H1 (cell line): ENCODE measurements at regions not wholly inside any gene's neighbourhood (a gene's known extent, or its start where the extent isn't known, plus 50 kb on each side); places are given as distances from the start of the nearest gene placed in this dataset.

Experiments
- CTCF ChIA-PET: fragments of 300-600 bp; sonication (Branson Sonifier 250); formaldehyde crosslinking; loops from one replicate; lab custom pipeline; 2021; ENCODE audit not compliant: partially characterized antibody; lab: Charles Lee
- POLR2A ChIA-PET: fragments of 300-600 bp; sonication (Branson Sonifier 250); formaldehyde crosslinking; loops from one replicate; lab custom pipeline; 2021; ENCODE audit warnings: inconsistent platforms; ENCODE audit not compliant: partially characterized antibody; lab: Charles Lee
- DNase-seq, 2 experiments: peaks; one replicate each; pipeline versions ENCODE4 v3.0.0 to v3.0.0-alpha.2; 2010 to 2022; ENCODE audit warnings: low spot score in 2 of 2, low read depth in 1 of 2, mixed read lengths in 1 of 2
- FAIRE-seq: peaks from 2 replicates; lab custom pipeline; 2011; peaks lifted over from hg19 to GRCh38; lab: Jason Lieb, UNC
- H2AFZ ChIP-seq: 2 replicates; pipeline ENCODE4 v1.8.1; 2012; ENCODE audit warnings: low read length, inconsistent platforms
- H2AK5ac ChIP-seq: 2 replicates; pipeline ENCODE4 v1.6.1; 2013; ENCODE audit warnings: low read depth, low read length
- H2BK120ac ChIP-seq: replicated peaks from 2 replicates; pipeline ENCODE3; 2013; ENCODE audit warnings: low read depth, low read length, inconsistent platforms
- H2BK12ac ChIP-seq: 2 replicates; pipeline ENCODE4 v1.6.1; 2013; ENCODE audit warnings: low read depth, low read length
- H2BK15ac ChIP-seq: 2 replicates; pipeline ENCODE4 v1.6.1; 2013; ENCODE audit warnings: low read length
- H2BK20ac ChIP-seq: 2 replicates; pipeline ENCODE4 v1.6.1; 2013; ENCODE audit warnings: low read length
- H2BK5ac ChIP-seq: 2 replicates; pipeline ENCODE4 v1.6.1; 2013; ENCODE audit warnings: low read depth, low read length
- H3K14ac ChIP-seq: 2 replicates; pipeline ENCODE4 v1.6.1; 2013; ENCODE audit warnings: inconsistent platforms; ENCODE audit not compliant: insufficient read length
- H3K18ac ChIP-seq: 2 replicates; pipeline ENCODE4 v1.6.1; 2013; ENCODE audit warnings: low read length; ENCODE audit errors: extremely low read depth
- H3K23ac ChIP-seq: 2 replicates; pipeline ENCODE4 v1.6.1; 2013; ENCODE audit warnings: inconsistent platforms; ENCODE audit not compliant: insufficient read length
- H3K23me2 ChIP-seq: 2 replicates; pipeline ENCODE4 v1.6.1; 2013; ENCODE audit warnings: low read depth, low read length
- H3K27ac ChIP-seq: 2 replicates; pipeline ENCODE4 v1.6.1; 2011; ENCODE audit warnings: low read depth, low read length, inconsistent platforms
- H3K27me3 ChIP-seq, 4 experiments: replicated peaks in 1 of 4; 1 replicate in 1 of 4; 2 replicates in 3 of 4; pipeline versions ENCODE4 v1.6.1 to v1.8.1; 2011 to 2013; ENCODE audit warnings: low read length in 3 of 4, mild to moderate bottlenecking in 3 of 4, inconsistent platforms in 2 of 4, mixed read lengths in 2 of 4, moderate library complexity in 1 of 4; ENCODE audit not compliant: control insufficient read depth in 3 of 4, insufficient read depth in 3 of 4; ENCODE audit errors: extremely low read depth in 1 of 4
- H3K36me3 ChIP-seq, 4 experiments: 2 replicates each; pipeline versions ENCODE4 v1.6.1 to v1.8.1; 2011 to 2013; ENCODE audit warnings: mild to moderate bottlenecking in 4 of 4, low read length in 3 of 4, moderate library complexity in 2 of 4, control low read depth in 1 of 4, inconsistent platforms in 1 of 4; ENCODE audit not compliant: insufficient read depth in 4 of 4, control insufficient read depth in 2 of 4
- H3K4ac ChIP-seq: replicated peaks from 2 replicates; pipeline ENCODE3; 2013; ENCODE audit warnings: low read length, low read depth, mixed read lengths, inconsistent platforms; ENCODE audit not compliant: insufficient read length
- H3K4me1 ChIP-seq, 4 experiments: replicated peaks in 1 of 4; 1 replicate in 1 of 4; 2 replicates in 3 of 4; pipeline versions ENCODE4 v1.6.1 to v1.8.1; 2011 to 2013; ENCODE audit warnings: low read length in 3 of 4, inconsistent platforms in 2 of 4, mixed read lengths in 1 of 4; ENCODE audit not compliant: insufficient read depth in 4 of 4, control insufficient read depth in 3 of 4
- H3K4me2 ChIP-seq, 2 experiments: 2 replicates each; pipeline versions ENCODE4 v1.6.1 to v1.8.1; 2011 to 2013; ENCODE audit warnings: low read depth in 2 of 2, low read length in 2 of 2, control low read depth in 1 of 2, inconsistent platforms in 1 of 2, mild to moderate bottlenecking in 1 of 2; ENCODE audit not compliant: insufficient read depth in 1 of 2
- H3K4me3 ChIP-seq, 4 experiments: fragments of 200-600, 300-600 bp in 1 of 4; sonication (generic), shearing (Covaris generic), sonication (Bioruptor Twin) in 1 of 4; 2 replicates each; pipeline versions ENCODE4 v1.5.1 to v1.8.1; 2011 to 2016; ENCODE audit warnings: low read length in 4 of 4, low read depth in 3 of 4, control low read depth in 2 of 4, inconsistent platforms in 2 of 4, mild to moderate bottlenecking in 2 of 4, mixed read lengths in 1 of 4, moderate library complexity in 1 of 4; ENCODE audit not compliant: insufficient read depth in 2 of 4; ENCODE audit errors: extremely low read depth in 1 of 4
- H3K56ac ChIP-seq: replicated peaks from 2 replicates; pipeline ENCODE3; 2013; ENCODE audit warnings: low read depth, mild to moderate bottlenecking, mixed read lengths, low read length, inconsistent platforms; ENCODE audit not compliant: insufficient read length
- H3K79me1 ChIP-seq: 2 replicates; pipeline ENCODE4 v1.6.1; 2013; ENCODE audit warnings: low read depth, low read length, control low read depth
- H3K79me2 ChIP-seq, 2 experiments: 2 replicates each; pipeline versions ENCODE4 v1.6.1 to v1.8.1; 2012 to 2013; ENCODE audit warnings: low read length in 2 of 2, mild to moderate bottlenecking in 2 of 2, inconsistent platforms in 1 of 2; ENCODE audit not compliant: insufficient read depth in 2 of 2, control insufficient read depth in 1 of 2
- H3K9ac ChIP-seq, 4 experiments: replicated peaks in 1 of 4; 1 replicate in 1 of 4; 2 replicates in 3 of 4; pipeline versions ENCODE4 v1.6.1 to v1.8.1; 2011 to 2013; ENCODE audit warnings: low read depth in 3 of 4, low read length in 3 of 4, control low read depth in 2 of 4, mild to moderate bottlenecking in 2 of 4, moderate library complexity in 2 of 4, inconsistent platforms in 1 of 4; ENCODE audit errors: extremely low read depth in 1 of 4
- H3K9me3 ChIP-seq, 2 experiments: 2 replicates each; pipeline versions ENCODE4 v1.6.1 to v1.8.1; 2012 to 2013; ENCODE audit warnings: mild to moderate bottlenecking in 2 of 2, moderate library complexity in 2 of 2, control low read depth in 1 of 2, inconsistent platforms in 1 of 2, low read depth in 1 of 2, low read length in 1 of 2, mixed read lengths in 1 of 2; ENCODE audit not compliant: insufficient read depth in 2 of 2
- H4K20me1 ChIP-seq, 2 experiments: replicated peaks in 1 of 2; 2 replicates each; pipeline versions ENCODE3 to v1.8.1; 2011 to 2013; ENCODE audit warnings: inconsistent platforms in 2 of 2, low read length in 2 of 2, mild to moderate bottlenecking in 1 of 2; ENCODE audit not compliant: insufficient read depth in 2 of 2, control insufficient read depth in 1 of 2
- H4K5ac ChIP-seq: 2 replicates; pipeline ENCODE4 v1.6.1; 2013; ENCODE audit warnings: low read length, low read depth, mixed read lengths, inconsistent platforms; ENCODE audit not compliant: insufficient read length
- H4K8ac ChIP-seq: 2 replicates; pipeline ENCODE4 v1.8.0; 2013; ENCODE audit warnings: mild to moderate bottlenecking, moderate library complexity, low read length, inconsistent platforms; ENCODE audit not compliant: insufficient read depth; ENCODE audit errors: extremely low read depth
- H4K91ac ChIP-seq: replicated peaks from 2 replicates; pipeline ENCODE3; 2013; ENCODE audit warnings: low read length, mixed read lengths, inconsistent platforms; ENCODE audit not compliant: insufficient read length
- ASH2L ChIP-seq: fragments of 200-600, 300-600 bp; sonication (generic); IDR thresholded peaks from one replicate; pipeline ENCODE4 v1.7.1; 2017; ENCODE audit warnings: low read length
- CBX5 ChIP-seq: fragments of 300-800, 300-1000 bp; sonication (generic); IDR thresholded peaks from 2 replicates; pipeline ENCODE4 v1.7.1; 2016; ENCODE audit warnings: antibody characterized with exemption, low read length, low read depth
- KDM4A ChIP-seq: IDR thresholded peaks from one replicate; pipeline ENCODE4 v1.7.1; 2012; ENCODE audit warnings: low read depth, mild to moderate bottlenecking, moderate library complexity, low read length, inconsistent platforms; ENCODE audit not compliant: severe bottlenecking
- MAFK ChIP-seq: IDR thresholded peaks from 2 replicates; pipeline ENCODE4 v1.6.1; 2012; ENCODE audit warnings: low read depth, mild to moderate bottlenecking, improper control_type of control experiment, low read length
- SIX5 ChIP-seq: IDR thresholded peaks from 2 replicates; pipeline ENCODE4 v1.6.1; 2011; ENCODE audit warnings: mild to moderate bottlenecking, low read depth, low read length
- WGBS, 2 experiments: shearing (Covaris generic) in 1 of 2; methylation state at CpG; one replicate each; pipeline versions ENCODE4 v1.1.6 to v1.1.7; 2013 to 2015; ENCODE audit warnings: low lambda C conversion rate in 2 of 2, mixed read lengths in 2 of 2, inconsistent platforms in 1 of 2, low coverage in 1 of 2, missing lambda C conversion rate in 1 of 2; ENCODE audit not compliant: insufficient replicate concordance in 2 of 2, insufficient coverage in 1 of 2, insufficient read length in 1 of 2; ENCODE audit errors: extremely low coverage in 1 of 2, missing lambda C conversion rate in 1 of 2; 5-methylcytosine and 5-hydroxymethylcytosine counted together
- TF ChIP-seq, protein P1 (sequence below): IDR thresholded peaks from 2 replicates; pipeline ENCODE4 v1.6.1; 2012; ENCODE audit warnings: inconsistent platforms
- TF ChIP-seq, protein P2 (sequence below): IDR thresholded peaks from 2 replicates; pipeline ENCODE4 v1.6.1; 2011; ENCODE audit warnings: low read length, improper control_type of control experiment

DNA sequence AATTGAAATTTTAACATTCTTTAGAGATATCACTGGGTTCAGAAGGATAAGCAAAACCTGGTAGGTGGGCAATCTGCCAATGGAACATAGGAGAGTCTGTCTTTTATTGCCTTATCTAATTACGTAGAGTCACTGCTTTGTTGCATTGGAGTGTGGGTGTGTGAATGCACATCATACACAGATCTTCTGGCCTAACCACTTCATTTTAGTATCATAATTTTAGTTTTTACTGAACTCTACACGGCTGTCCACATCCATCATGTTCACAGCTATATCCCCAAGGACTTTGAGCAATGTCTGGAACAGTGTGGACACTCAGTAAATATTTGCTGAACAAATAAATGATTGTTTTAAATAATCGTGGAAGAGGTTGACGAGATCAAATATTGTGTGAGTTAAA, 104.6 kb upstream of the AKIRIN2 start:
- 87 to 100% methylated on average over 2 to 4 of the region's 4 CpGs for WGBS, 2 experiments
- H2AFZ ChIP-seq, result no peak overlapping the region
- H3K27ac ChIP-seq, result no peak overlapping the region
- H4K91ac ChIP-seq, result no peak overlapping the region
- no peaks in the 10 kb centered on the region for H3K27me3 ChIP-seq
- H2BK120ac ChIP-seq, result no peak overlapping the region
- TF ChIP-seq MAFK (no peak), CBX5 (no peak), ASH2L (no peak), SIX5 (no peak), KDM4A (no peak)
- TF ChIP-seq, protein P1, sequence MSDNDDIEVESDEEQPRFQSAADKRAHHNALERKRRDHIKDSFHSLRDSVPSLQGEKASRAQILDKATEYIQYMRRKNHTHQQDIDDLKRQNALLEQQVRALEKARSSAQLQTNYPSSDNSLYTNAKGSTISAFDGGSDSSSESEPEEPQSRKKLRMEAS, result no peak
- TF ChIP-seq, protein P2, sequence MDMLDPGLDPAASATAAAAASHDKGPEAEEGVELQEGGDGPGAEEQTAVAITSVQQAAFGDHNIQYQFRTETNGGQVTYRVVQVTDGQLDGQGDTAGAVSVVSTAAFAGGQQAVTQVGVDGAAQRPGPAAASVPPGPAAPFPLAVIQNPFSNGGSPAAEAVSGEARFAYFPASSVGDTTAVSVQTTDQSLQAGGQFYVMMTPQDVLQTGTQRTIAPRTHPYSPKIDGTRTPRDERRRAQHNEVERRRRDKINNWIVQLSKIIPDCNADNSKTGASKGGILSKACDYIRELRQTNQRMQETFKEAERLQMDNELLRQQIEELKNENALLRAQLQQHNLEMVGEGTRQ, result no peak
- TF ChIP-seq, all 59 proteins: peak for 0
- Histone ChIP-seq H3K4me1 (no peaks in the 10 kb centered on the region), H2BK20ac (no peak overlapping the region), H3K23ac (no peak overlapping the region), H4K5ac (no peak overlapping the region), H3K79me2 (no peaks in the 10 kb centered on the region), H3K79me1 (no peaks in the 10 kb centered on the region), H2AK5ac (no peak overlapping the region), H3K9ac (no peak overlapping the region), H3K4me3 (no peak overlapping the region), H2BK12ac (no peak overlapping the region), H4K8ac (no peak overlapping the region), H2BK5ac (no peak overlapping the region), H2BK15ac (no peak overlapping the region), H3K4me2 (no peak overlapping the region), H3K36me3 (no peaks in the 10 kb centered on the region), H3K14ac (no peak overlapping the region), H3K18ac (no peak overlapping the region), H4K20me1 (no peaks in the 10 kb centered on the region), H3K9me3 (no peaks in the 10 kb centered on the region), H3K23me2 (no peaks in the 10 kb centered on the region), H3K4ac (no peak overlapping the region), H3K56ac (no peak overlapping the region)
- no peak for FAIRE-seq
- no peak for DNase-seq
- ChIA-PET CTCF (interaction anchor here (0.5 to 1.0 kb wide), 2 partner anchors 12 to 115 kb away, joined by 3 read pairs; no protein-coding TSS in a partner anchor), POLR2A (no interaction called here)
